Neural cell (in vitro differentiated cells): ENCODE measurements at regions not wholly inside any gene's neighbourhood (a gene's known extent, or its start where the extent isn't known, plus 50 kb on each side); places are given as distances from the start of the nearest gene placed in this dataset.

ENCODE experiments used
- H2AFZ ChIP-seq: fragments of 200-600, 300-800 bp; sonication (generic), shearing (Covaris generic); 2 replicates; pipeline ENCODE4 v1.6.0; 2014; ENCODE audit warnings: low read depth, mild to moderate bottlenecking, antibody characterized with exemption, low read length, moderate library complexity
- H3F3A ChIP-seq: fragments of 200-600 bp; shearing (Covaris generic); 2 replicates; pipeline ENCODE4 v1.6.1; 2016; ENCODE audit warnings: mild to moderate bottlenecking, moderate library complexity, mixed read lengths, antibody characterized with exemption, low read length; ENCODE audit not compliant: insufficient read depth, poor library complexity, severe bottlenecking
- H3K27ac ChIP-seq: fragments of 200-600, 300-800 bp; sonication (generic), shearing (Covaris generic); 2 replicates; pipeline ENCODE4 v1.5.1; 2014; ENCODE audit warnings: mild to moderate bottlenecking, low read length, moderate library complexity
- H3K27me3 ChIP-seq: fragments of 300-800, 200-600 bp; sonication (generic), shearing (Covaris generic); 2 replicates; pipeline ENCODE4 v1.6.0; 2014; ENCODE audit warnings: mild to moderate bottlenecking, low read depth, low read length, moderate library complexity; ENCODE audit not compliant: insufficient read depth
- H3K36me3 ChIP-seq: fragments of 300-800, 200-600 bp; sonication (generic), shearing (Covaris generic); 2 replicates; pipeline ENCODE4 v1.5.1; 2014; ENCODE audit warnings: mild to moderate bottlenecking, antibody characterized with exemption, low read length, moderate library complexity; ENCODE audit not compliant: insufficient read depth
- H3K4me2 ChIP-seq: fragments of 300-800, 200-600 bp; sonication (generic), shearing (Covaris generic); 2 replicates; pipeline ENCODE4 v1.6.0; 2014; ENCODE audit warnings: mild to moderate bottlenecking, low read length
- H3K4me3 ChIP-seq: fragments of 300-800, 200-600 bp; sonication (generic), shearing (Covaris generic); 2 replicates; pipeline ENCODE4 v1.5.1; 2014; ENCODE audit warnings: mild to moderate bottlenecking, low read length, moderate library complexity
- H3K79me2 ChIP-seq: fragments of 200-600 bp; shearing (Covaris generic); replicated peaks from 2 replicates; pipeline ENCODE4 v1.6.0; 2014; ENCODE audit warnings: mild to moderate bottlenecking, low read length, moderate library complexity; ENCODE audit not compliant: insufficient read depth
- H3K9ac ChIP-seq: fragments of 300-800, 200-600 bp; sonication (generic), shearing (Covaris generic); 2 replicates; pipeline ENCODE4 v1.6.1; 2016; ENCODE audit warnings: mild to moderate bottlenecking, low read length, mixed read lengths
- H3K9me2 ChIP-seq: fragments of 200-600 bp; shearing (Covaris generic); 2 replicates; pipeline ENCODE4 v1.6.1; 2016; ENCODE audit warnings: mild to moderate bottlenecking, low read length, mixed read lengths; ENCODE audit not compliant: insufficient read depth
- H3K9me3 ChIP-seq: fragments of 200-600, 300-800 bp; sonication (generic), shearing (Covaris generic); 2 replicates; pipeline ENCODE4 v1.6.1; 2016; ENCODE audit warnings: mild to moderate bottlenecking, mixed run types, low read length, moderate library complexity, mixed read lengths
- H4K20me1 ChIP-seq: fragments of 200-600 bp; shearing (Covaris generic); 2 replicates; pipeline ENCODE4 v1.6.1; 2016; ENCODE audit warnings: mild to moderate bottlenecking, mixed run types; ENCODE audit not compliant: insufficient read depth
- EP300 ChIP-seq: fragments of 450-650 bp; conservative IDR thresholded peaks from 2 replicates; pipeline ENCODE4 v1.6.1; 2014; ENCODE audit warnings: antibody characterized with exemption, mild to moderate bottlenecking, moderate library complexity; ENCODE audit not compliant: poor library complexity, severe bottlenecking
- EZH2 ChIP-seq: fragments of 200-600, 300-800 bp; shearing (Covaris generic), sonication (generic); IDR thresholded peaks from 2 replicates; pipeline ENCODE4 v1.6.1; 2014; ENCODE audit warnings: antibody characterized with exemption, low read length, borderline replicate concordance, mild to moderate bottlenecking; ENCODE audit not compliant: insufficient read depth, poor library complexity, severe bottlenecking
- MXI1 ChIP-seq: fragments of 450-650 bp; conservative IDR thresholded peaks from 2 replicates; pipeline ENCODE4 v1.6.1; 2014; ENCODE audit warnings: antibody characterized with exemption, mild to moderate bottlenecking; ENCODE audit not compliant: poor library complexity, severe bottlenecking
- POLR2AphosphoS5 ChIP-seq: IDR thresholded peaks from 2 replicates; pipeline ENCODE4 v1.6.1; 2012
- RAD21 ChIP-seq: fragments of 450-650 bp; conservative IDR thresholded peaks from 2 replicates; pipeline ENCODE4 v1.6.1; 2014; ENCODE audit warnings: antibody characterized with exemption, mild to moderate bottlenecking, moderate library complexity
- SMC3 ChIP-seq: fragments of 450-650 bp; conservative IDR thresholded peaks from 2 replicates; pipeline ENCODE4 v1.6.1; 2014; ENCODE audit warnings: antibody characterized with exemption, mild to moderate bottlenecking, moderate library complexity; ENCODE audit not compliant: poor library complexity
- TAF1 ChIP-seq: IDR thresholded peaks from 2 replicates; pipeline ENCODE4 v1.6.1; 2012; ENCODE audit warnings: low read depth
- TF ChIP-seq, protein P1 (sequence below): IDR thresholded peaks from 2 replicates; pipeline ENCODE4 v1.6.1; 2012; ENCODE audit warnings: borderline replicate concordance
- TF ChIP-seq, protein P2 (sequence below): fragments of 450-650 bp; IDR thresholded peaks from 2 replicates; pipeline ENCODE4 v1.5.1; 2014; ENCODE audit warnings: antibody characterized with exemption, mild to moderate bottlenecking, moderate library complexity; ENCODE audit not compliant: poor library complexity, severe bottlenecking

DNA sequence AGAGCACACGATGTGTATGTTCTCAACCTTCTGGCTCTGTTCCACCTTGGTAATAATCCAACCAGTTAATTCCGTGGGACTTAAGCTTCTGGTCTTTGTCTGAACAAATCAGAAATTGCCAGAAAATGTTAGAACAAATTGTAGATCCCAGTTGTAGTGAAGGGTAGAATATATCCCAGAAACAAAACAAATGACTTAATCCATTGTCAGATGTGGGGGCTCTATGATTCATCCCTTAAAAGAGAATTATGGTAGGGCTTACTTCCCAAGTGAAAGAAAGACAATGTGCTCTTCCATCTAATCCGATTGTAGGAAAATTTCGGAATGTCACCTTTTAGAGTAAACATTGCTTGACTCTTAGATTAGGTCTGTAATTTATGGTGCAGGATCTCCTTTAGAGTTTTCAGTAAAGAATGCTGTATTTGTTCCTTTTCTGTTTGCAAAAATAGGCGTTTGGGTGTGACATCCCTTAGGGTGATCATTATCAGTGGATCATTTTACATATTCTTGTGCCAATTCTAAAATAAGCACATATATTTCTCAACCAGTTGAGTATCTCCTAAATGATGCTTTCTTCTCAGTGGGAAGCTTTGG, 234.5 kb upstream of the ZNF217 start:
- Histone ChIP-seq H3F3A (no peaks in the 10 kb centered on the region), H3K27ac (no peak overlapping the region), H3K79me2 (no peaks in the 10 kb centered on the region), H3K9ac (no peak overlapping the region), H3K27me3 (no peaks in the 10 kb centered on the region), H3K36me3 (no peaks in the 10 kb centered on the region), H3K4me2 (no peak overlapping the region), H3K9me2 (no peaks in the 10 kb centered on the region), H2AFZ (no peak overlapping the region), H3K4me3 (no peak overlapping the region), H4K20me1 (no peaks in the 10 kb centered on the region), H3K9me3 (no peaks in the 10 kb centered on the region)
- TF ChIP-seq MXI1, result no peak
- no peak for TF ChIP-seq EP300
- no peak for TF ChIP-seq EZH2
- TF ChIP-seq SMC3, result no peak
- TF ChIP-seq, protein P1, sequence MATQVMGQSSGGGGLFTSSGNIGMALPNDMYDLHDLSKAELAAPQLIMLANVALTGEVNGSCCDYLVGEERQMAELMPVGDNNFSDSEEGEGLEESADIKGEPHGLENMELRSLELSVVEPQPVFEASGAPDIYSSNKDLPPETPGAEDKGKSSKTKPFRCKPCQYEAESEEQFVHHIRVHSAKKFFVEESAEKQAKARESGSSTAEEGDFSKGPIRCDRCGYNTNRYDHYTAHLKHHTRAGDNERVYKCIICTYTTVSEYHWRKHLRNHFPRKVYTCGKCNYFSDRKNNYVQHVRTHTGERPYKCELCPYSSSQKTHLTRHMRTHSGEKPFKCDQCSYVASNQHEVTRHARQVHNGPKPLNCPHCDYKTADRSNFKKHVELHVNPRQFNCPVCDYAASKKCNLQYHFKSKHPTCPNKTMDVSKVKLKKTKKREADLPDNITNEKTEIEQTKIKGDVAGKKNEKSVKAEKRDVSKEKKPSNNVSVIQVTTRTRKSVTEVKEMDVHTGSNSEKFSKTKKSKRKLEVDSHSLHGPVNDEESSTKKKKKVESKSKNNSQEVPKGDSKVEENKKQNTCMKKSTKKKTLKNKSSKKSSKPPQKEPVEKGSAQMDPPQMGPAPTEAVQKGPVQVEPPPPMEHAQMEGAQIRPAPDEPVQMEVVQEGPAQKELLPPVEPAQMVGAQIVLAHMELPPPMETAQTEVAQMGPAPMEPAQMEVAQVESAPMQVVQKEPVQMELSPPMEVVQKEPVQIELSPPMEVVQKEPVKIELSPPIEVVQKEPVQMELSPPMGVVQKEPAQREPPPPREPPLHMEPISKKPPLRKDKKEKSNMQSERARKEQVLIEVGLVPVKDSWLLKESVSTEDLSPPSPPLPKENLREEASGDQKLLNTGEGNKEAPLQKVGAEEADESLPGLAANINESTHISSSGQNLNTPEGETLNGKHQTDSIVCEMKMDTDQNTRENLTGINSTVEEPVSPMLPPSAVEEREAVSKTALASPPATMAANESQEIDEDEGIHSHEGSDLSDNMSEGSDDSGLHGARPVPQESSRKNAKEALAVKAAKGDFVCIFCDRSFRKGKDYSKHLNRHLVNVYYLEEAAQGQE, result no peak
- TF ChIP-seq POLR2AphosphoS5, result no peak
- TF ChIP-seq, protein P2, sequence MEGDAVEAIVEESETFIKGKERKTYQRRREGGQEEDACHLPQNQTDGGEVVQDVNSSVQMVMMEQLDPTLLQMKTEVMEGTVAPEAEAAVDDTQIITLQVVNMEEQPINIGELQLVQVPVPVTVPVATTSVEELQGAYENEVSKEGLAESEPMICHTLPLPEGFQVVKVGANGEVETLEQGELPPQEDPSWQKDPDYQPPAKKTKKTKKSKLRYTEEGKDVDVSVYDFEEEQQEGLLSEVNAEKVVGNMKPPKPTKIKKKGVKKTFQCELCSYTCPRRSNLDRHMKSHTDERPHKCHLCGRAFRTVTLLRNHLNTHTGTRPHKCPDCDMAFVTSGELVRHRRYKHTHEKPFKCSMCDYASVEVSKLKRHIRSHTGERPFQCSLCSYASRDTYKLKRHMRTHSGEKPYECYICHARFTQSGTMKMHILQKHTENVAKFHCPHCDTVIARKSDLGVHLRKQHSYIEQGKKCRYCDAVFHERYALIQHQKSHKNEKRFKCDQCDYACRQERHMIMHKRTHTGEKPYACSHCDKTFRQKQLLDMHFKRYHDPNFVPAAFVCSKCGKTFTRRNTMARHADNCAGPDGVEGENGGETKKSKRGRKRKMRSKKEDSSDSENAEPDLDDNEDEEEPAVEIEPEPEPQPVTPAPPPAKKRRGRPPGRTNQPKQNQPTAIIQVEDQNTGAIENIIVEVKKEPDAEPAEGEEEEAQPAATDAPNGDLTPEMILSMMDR, result no peak
- no peak for TF ChIP-seq RAD21
- no peak for TF ChIP-seq TAF1

DNA sequence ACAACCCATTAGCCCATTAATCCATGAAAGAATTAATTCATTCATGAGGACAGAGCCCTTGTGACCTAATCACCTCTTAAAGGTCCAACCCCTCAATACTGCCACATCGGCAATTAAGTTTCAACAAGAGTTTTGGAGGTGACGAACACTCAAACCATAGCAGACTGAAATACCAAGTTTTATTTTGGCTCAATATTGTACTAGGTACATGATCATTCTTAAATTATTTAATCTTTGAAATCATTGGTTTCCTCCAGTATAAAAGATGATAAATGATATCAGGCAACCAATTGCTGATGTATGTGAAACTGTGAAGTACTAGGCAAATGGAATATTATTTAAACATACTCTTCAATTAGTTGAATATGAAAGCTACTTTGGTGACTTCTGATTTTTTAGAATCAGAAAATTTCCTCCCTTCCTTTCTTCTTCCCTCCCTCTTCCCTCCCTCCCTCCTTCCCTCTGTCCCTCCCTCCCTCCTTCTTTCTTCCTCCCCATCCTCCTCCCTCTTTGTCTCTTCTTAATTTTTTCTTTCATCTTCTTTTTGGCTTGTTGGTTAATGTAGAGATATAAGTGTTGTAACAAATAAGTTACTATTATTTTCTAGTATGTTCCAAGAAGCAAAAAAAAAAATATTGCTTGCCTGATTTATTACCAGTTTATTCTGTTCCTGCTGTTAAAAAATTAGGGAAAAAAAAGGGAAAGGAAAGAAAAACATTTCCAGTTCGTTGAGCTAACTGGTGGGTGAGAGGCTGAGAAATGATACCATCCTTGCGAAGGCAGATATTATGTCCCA, 233.9 kb upstream of the ZNF217 start:
- Histone ChIP-seq H3K27ac (no peak overlapping the region), H3K4me3 (no peak overlapping the region)

More for the DNA sequence above, 233.9 kb upstream of the ZNF217 start:
- Histone ChIP-seq H3F3A (no peaks in the 10 kb centered on the region), H3K9me3 (no peaks in the 10 kb centered on the region), H3K36me3 (no peaks in the 10 kb centered on the region), H3K27me3 (no peaks in the 10 kb centered on the region), H4K20me1 (no peaks in the 10 kb centered on the region), H3K9me2 (no peaks in the 10 kb centered on the region), H2AFZ (no peak overlapping the region), H3K79me2 (no peaks in the 10 kb centered on the region), H3K9ac (no peak overlapping the region), H3K4me2 (no peak overlapping the region)
- TF ChIP-seq RAD21 (no peak), SMC3 (no peak), EZH2 (no peak), TAF1 (no peak), MXI1 (no peak), EP300 (no peak), POLR2AphosphoS5 (no peak)
- TF ChIP-seq, protein P1, result no peak
- TF ChIP-seq, protein P2, result no peak
